RWPE2 (cell line): ENCODE measurements at regions not wholly inside any gene's neighbourhood (a gene's known extent, or its start where the extent isn't known, plus 50 kb on each side); places are given as distances from the start of the nearest gene placed in this dataset.

ENCODE experiments used
- ATAC-seq: fragments of 200-7000 bp; cut with Tn5 transposase; 3 replicates; pipeline ENCODE4 v1.9.1; 2021; ENCODE audit warnings: low read depth
- DNase-seq: peaks from one replicate; pipeline ENCODE4 v3.0.0-alpha.2; 2020; ENCODE audit warnings: low spot score
- H3K27ac ChIP-seq: fragments of 450-650 bp; 2 replicates; pipeline ENCODE4 v1.5.1; 2017; ENCODE audit warnings: mild to moderate bottlenecking; ENCODE audit not compliant: poor library complexity, severe bottlenecking
- H3K27me3 ChIP-seq: fragments of 250-450 bp; sonication (Bioruptor Pico); 2 replicates; pipeline ENCODE4 v1.5.1; 2021; ENCODE audit warnings: mild to moderate bottlenecking, moderate library complexity; ENCODE audit not compliant: insufficient read depth, poor library complexity, severe bottlenecking
- H3K36me3 ChIP-seq: fragments of 250-450 bp; sonication (Bioruptor Pico); 2 replicates; pipeline ENCODE4 v1.5.1; 2020; ENCODE audit warnings: low read depth, mild to moderate bottlenecking, moderate library complexity
- H3K4me1 ChIP-seq: fragments of 250-450 bp; sonication (Bioruptor Pico); 2 replicates; pipeline ENCODE4 v1.5.1; 2021; ENCODE audit warnings: mild to moderate bottlenecking, moderate library complexity; ENCODE audit not compliant: insufficient read depth, poor library complexity, severe bottlenecking
- H3K4me3 ChIP-seq: fragments of 250-450 bp; sonication (Bioruptor Pico); 2 replicates; pipeline ENCODE4 v1.5.1; 2021; ENCODE audit warnings: mild to moderate bottlenecking, moderate library complexity; ENCODE audit not compliant: severe bottlenecking
- H3K9me3 ChIP-seq: fragments of 250-450 bp; sonication (Bioruptor Pico); 2 replicates; pipeline ENCODE4 v1.5.1; 2021; ENCODE audit warnings: mild to moderate bottlenecking, moderate library complexity; ENCODE audit not compliant: severe bottlenecking
- CTCF ChIP-seq: fragments of 450-650 bp; IDR thresholded peaks from one replicate; pipeline ENCODE4 v1.5.1; 2017; ENCODE audit warnings: mild to moderate bottlenecking, moderate library complexity; ENCODE audit not compliant: poor library complexity, severe bottlenecking

DNA sequence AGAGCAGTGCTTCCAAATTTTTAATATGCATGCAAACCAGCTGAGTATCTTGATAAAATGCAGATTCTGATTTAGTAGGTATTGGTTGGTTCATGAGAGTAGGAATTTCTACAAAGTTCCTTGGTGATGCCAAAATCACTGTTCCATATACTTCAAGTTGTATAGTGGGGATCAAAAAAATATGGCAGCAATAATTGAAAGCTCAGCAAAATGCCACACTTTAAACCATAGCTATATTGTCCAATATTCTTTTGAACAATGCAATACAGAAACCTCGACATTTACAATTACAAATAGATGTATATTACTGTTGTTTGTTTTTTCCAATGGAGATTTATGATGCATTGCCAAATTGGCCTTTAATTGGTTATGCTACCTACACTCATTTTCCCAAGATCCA, 55.7 kb upstream of the NCAM2 start:
- DNase-seq: no peak
- no peaks in the 10 kb centered on the region for H3K4me1 ChIP-seq
- no peak overlapping the region for H3K4me3 ChIP-seq
- no peak for TF ChIP-seq CTCF
- H3K27me3 ChIP-seq: peaks cover 22% of the 10 kb centered on the region
- H3K36me3 ChIP-seq: no peaks in the 10 kb centered on the region
- H3K9me3 ChIP-seq: no peaks in the 10 kb centered on the region
- ATAC-seq: no peak
- no peak overlapping the region for H3K27ac ChIP-seq

GRCh38 chr21:20943561-20943997, 54.6 kb upstream of the NCAM2 start:
- H3K4me1 ChIP-seq: no peaks in the 10 kb centered on the region
- TF ChIP-seq CTCF: no peak
- no peak overlapping the region for H3K27ac ChIP-seq
- no peak for DNase-seq
- no peaks in the 10 kb centered on the region for H3K9me3 ChIP-seq
- H3K27me3 ChIP-seq: peaks cover 20% of the 10 kb centered on the region
- H3K4me3 ChIP-seq: no peak overlapping the region
- no peaks in the 10 kb centered on the region for H3K36me3 ChIP-seq
- no peak for ATAC-seq

GRCh38 chr21:20944139-20944538, 54.1 kb upstream of the NCAM2 start:
- H3K4me1 ChIP-seq: no peaks in the 10 kb centered on the region
- H3K9me3 ChIP-seq: no peaks in the 10 kb centered on the region
- no peaks in the 10 kb centered on the region for H3K36me3 ChIP-seq
- ATAC-seq (no peak), DNase-seq (no peak)
- TF ChIP-seq CTCF: no peak
- H3K27me3 ChIP-seq: peaks cover 24% of the 10 kb centered on the region
- no peak overlapping the region for H3K27ac ChIP-seq
- no peak overlapping the region for H3K4me3 ChIP-seq

GRCh38 chr21:20946701-20947100, 51.5 kb upstream of the NCAM2 start:
- Histone ChIP-seq H3K9me3 (no peaks in the 10 kb centered on the region), H3K4me1 (no peaks in the 10 kb centered on the region), H3K4me3 (no peak overlapping the region), H3K36me3 (no peaks in the 10 kb centered on the region), H3K27ac (no peak overlapping the region), H3K27me3 (peaks cover 36% of the 10 kb centered on the region)
- no peak for DNase-seq
- ATAC-seq: no peak
- no peak for TF ChIP-seq CTCF
